Epithelial cell of esophagus (primary cell): ENCODE measurements at regions not wholly inside any gene's neighbourhood (a gene's known extent, or its start where the extent isn't known, plus 50 kb on each side); places are given as distances from the start of the nearest gene placed in this dataset.
"Not testable (repeated sequence)": the region's sequence is repeated elsewhere in the genome, so short reads cannot be mapped to it uniquely, and the experiment has no call there.

ENCODE experiments used
- DNase-seq: peaks from one replicate; pipeline ENCODE4 v3.0.0; 2010; ENCODE audit warnings: low read depth
- H3K4me3 ChIP-seq: 2 replicates; pipeline ENCODE4 v1.5.1; 2011; ENCODE audit warnings: mild to moderate bottlenecking, low read length, control low read depth
- TF ChIP-seq, protein P1 (sequence below): IDR thresholded peaks from 2 replicates; pipeline ENCODE4 v1.5.1; 2011; ENCODE audit warnings: low read depth, mild to moderate bottlenecking, low read length, control low read depth, inconsistent platforms; ENCODE audit not compliant: insufficient read depth; ENCODE audit errors: missing control alignments

DNA sequence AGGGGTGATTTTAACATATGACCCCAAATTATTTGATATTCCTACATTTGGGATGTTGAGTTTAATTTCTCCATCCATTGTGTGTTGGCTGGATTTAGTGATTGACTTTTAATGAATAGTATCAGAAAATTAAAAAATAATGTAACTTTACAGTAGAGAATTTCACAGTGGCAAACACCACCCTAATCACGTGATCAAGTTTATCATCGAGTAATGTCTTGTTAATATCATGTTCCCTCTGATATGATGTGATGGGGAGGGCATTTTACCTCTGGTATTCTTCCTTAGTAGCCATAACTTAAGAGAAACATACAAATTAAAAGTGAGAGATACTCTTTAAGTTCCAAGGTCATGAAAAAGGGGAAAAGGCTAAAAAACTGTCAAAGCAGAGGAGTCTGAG lies 602.0 kb upstream of the CELF4 start:
- no peak for DNase-seq
- TF ChIP-seq, protein P1, sequence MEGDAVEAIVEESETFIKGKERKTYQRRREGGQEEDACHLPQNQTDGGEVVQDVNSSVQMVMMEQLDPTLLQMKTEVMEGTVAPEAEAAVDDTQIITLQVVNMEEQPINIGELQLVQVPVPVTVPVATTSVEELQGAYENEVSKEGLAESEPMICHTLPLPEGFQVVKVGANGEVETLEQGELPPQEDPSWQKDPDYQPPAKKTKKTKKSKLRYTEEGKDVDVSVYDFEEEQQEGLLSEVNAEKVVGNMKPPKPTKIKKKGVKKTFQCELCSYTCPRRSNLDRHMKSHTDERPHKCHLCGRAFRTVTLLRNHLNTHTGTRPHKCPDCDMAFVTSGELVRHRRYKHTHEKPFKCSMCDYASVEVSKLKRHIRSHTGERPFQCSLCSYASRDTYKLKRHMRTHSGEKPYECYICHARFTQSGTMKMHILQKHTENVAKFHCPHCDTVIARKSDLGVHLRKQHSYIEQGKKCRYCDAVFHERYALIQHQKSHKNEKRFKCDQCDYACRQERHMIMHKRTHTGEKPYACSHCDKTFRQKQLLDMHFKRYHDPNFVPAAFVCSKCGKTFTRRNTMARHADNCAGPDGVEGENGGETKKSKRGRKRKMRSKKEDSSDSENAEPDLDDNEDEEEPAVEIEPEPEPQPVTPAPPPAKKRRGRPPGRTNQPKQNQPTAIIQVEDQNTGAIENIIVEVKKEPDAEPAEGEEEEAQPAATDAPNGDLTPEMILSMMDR = no peak
- no peak overlapping the region for H3K4me3 ChIP-seq

DNA sequence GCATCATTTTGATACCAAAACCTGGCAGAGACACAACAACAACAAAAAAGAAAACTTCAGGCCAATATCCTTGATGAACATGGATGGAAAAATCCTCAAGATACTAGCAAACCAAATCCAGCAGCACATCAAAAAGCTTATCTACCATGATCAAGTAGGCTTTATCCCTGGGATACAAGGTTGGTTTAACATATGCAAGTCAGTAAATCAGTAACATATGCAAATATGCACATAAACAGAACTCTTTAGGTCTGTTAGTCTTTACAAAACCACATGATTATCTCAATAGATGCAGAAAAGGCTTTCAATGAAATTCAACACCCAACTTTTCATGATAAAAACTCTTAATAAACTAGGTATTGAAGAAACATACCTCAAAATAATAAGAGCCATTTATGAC lies 587.5 kb upstream of the CELF4 start:
- not testable (repeated sequence) for DNase-seq, H3K4me3 ChIP-seq

DNA sequence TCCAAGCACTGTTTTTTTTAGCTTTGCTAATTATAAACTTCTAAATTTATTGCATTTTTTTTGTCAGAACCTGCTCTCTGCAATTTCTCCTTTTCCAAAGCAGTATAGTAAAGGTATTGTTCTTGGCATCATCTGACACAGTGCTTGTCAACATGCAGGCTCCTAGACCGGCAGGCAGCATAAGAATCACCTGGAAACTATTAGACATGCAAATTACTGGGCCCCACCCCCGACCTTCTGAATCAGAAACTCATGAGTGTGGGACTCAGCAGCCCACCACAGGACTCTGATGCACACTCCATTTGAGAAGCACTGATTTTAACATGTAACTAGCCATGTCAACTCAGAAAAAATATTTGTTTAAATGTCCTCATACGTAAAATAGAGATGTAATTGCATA lies 551.1 kb upstream of the CELF4 start:
- no peak overlapping the region for H3K4me3 ChIP-seq
- TF ChIP-seq, protein P1 = no peak
- DNase-seq = no peak

DNA sequence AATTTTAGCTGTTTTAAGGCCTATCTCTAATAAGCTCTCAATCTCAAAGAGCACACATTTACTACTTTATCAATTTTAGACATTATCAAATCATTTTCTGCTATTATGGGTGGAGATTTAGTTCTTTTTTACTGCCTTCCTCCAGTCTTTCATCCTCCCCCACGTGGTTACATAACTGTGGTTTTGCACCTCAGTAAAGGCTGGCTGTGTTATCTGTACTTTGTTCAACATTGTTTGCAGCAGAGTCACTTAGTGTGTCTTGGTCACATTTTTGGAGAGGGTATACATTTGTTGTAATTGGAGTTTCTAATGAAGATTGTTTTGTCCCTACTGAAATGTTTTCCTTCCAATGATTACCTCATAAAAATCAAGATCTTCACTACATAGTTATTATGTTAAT lies 549.6 kb upstream of the CELF4 start:
- H3K4me3 ChIP-seq = no peak overlapping the region
- no peak for DNase-seq
- TF ChIP-seq, protein P1 = no peak

DNA sequence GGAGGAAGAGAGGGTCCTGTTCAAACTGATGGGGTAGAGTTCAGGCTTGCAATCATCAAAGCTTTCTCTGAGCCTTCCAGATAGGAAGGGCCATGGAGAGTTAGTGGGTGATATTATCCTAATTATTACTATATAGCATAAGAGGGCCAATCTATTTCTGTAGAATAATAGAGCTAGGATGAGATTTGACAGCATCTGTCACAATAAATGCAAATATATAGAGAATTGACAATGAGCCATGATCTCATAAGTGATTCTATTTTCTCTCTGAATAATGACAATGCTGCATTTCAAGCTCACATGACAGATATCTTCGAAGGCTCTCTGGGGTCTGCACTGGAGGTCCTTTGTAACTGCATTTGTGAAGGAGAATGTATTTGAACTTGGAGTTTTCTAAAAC lies 521.9 kb upstream of the CELF4 start:
- no peak overlapping the region for H3K4me3 ChIP-seq
- TF ChIP-seq, protein P1 = no peak
- DNase-seq = no peak

DNA sequence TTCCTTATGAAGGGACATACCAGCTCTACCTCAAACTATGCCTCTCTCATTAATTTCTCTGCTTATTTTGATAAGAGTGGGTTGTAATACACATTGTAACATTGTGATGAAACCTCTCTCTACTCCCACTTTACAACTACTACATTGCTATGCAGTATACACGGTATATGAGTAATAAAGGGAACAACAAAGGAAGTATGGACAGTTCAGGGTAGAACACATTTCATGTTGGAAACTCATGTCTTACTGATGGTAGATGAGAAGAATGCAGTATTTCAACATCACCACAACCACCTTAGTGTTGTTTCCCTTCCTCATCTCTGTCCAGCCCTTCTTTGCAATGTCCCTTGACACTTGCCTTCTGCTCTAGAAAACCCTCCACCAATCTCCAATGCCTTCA lies 515.9 kb upstream of the CELF4 start:
- no peak overlapping the region for H3K4me3 ChIP-seq
- peak; percentile 28 for DNase-seq
- TF ChIP-seq, protein P1 = no peak

DNA sequence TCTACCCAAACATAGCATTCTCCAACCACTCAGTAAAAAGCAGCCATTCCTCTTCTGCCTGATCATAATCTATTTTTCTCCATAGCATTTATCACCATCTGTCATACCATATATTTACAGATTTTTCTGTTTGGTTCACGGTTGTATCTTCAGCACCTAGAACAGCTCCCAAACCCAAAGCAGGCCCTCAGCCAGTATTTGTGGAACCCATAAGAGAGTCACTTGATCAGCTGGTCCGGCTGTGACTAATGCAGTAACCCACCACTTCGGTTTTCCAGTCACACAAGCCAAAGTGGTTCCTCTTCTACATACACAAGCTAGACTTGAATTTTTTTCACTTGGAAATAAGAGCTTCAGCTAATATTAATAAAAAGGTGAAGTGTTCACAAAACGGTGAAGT lies 511.6 kb upstream of the CELF4 start:
- H3K4me3 ChIP-seq = no peak overlapping the region
- DNase-seq = peak; percentile 25
- TF ChIP-seq, protein P1 = no peak

DNA sequence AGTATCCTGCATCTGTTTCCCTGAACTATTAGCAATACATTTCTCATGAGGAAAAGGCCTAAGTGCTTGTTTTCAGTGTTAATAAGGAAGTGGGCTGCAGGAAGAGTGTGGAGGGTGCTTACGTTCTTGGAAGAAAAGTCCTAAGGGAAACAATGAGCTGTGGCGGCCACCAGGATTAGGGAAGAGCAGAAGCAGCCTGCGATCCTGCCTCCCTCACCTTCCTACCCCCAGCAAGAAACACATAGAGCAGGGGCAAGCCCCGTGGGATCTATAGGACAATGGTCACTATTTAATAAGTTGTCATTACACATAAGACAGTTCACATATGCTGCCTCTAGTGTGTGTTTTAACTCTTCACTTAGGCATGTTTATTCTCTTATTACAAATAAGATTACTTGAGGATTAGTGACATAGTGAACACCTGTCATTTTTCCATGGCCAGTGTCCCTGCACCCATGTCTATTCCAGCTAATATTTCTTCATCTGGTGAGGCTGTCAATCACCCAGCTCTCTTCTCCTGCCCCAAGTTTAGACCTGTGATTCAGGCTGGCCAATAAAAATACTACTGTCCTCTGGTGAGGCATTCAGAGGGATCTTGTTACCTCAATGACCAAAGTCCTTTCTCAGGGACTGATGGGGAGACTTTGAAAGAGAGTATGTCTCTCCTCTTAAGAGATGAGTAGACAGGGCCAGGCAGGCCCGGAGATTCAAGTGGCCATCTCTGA lies 510.9 kb upstream of the CELF4 start:
- TF ChIP-seq, protein P1 = no peak
- DNase-seq = no peak

More for the DNA sequence above, 510.9 kb upstream of the CELF4 start:
- no peak overlapping the region for H3K4me3 ChIP-seq
